Fibroblast of pulmonary artery (primary cell): ENCODE measurements at regions not wholly inside any gene's neighbourhood (a gene's known extent, or its start where the extent isn't known, plus 50 kb on each side); places are given as distances from the start of the nearest gene placed in this dataset.

Experiments used
- DNase-seq: peaks from one replicate; pipeline ENCODE4 v3.0.0-alpha.2; 2010; ENCODE audit warnings: low read depth
- H3K4me3 ChIP-seq: replicated peaks from 2 replicates; pipeline ENCODE4 v1.5.1; 2011; ENCODE audit warnings: low read depth, mild to moderate bottlenecking, control low read depth, low read length, moderate library complexity
- CTCF ChIP-seq: IDR thresholded peaks from 2 replicates; pipeline ENCODE4 v1.5.1; 2011; ENCODE audit warnings: mild to moderate bottlenecking, control low read depth, low read length, inconsistent platforms; ENCODE audit errors: missing control alignments

- no peak overlapping the region for H3K4me3 ChIP-seq
- TF ChIP-seq CTCF, result no peak
- no peak for DNase-seq
Measured at GRCh38 chr2:23107327-23107941, 277.5 kb upstream of the KLHL29 start.

GRCh38 chr2:23111263-23111662 lies 273.7 kb upstream of the KLHL29 start:
- no peak overlapping the region for H3K4me3 ChIP-seq
- no peak for TF ChIP-seq CTCF
- DNase-seq, result no peak

DNA sequence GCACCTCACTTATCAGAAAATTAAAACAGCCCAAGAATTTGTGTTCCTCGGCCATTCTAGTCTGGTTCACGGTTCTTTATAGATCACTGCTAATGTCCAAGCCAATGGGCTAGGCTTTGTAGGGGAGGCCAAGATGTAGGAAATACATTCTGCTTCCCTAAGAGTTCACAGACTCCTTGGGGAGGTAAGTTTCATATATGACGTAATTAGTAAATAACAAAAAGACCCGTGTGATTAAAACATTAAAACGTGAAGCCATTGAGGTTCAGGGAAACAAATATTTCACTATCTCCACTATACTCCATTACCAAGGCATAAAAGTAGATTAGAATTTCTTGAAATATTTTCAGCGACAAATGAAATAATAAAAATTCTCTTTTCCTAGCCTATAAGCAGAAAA lies 272.5 kb upstream of the KLHL29 start:
- TF ChIP-seq CTCF, result no peak
- no peak overlapping the region for H3K4me3 ChIP-seq
- no peak for DNase-seq

GRCh38 chr2:23114299-23114698 lies 270.7 kb upstream of the KLHL29 start:
- no peak for DNase-seq
- no peak for TF ChIP-seq CTCF

GRCh38 chr2:23118313-23118712 lies 266.7 kb upstream of the KLHL29 start:
- no peak for TF ChIP-seq CTCF
- no peak for DNase-seq
- H3K4me3 ChIP-seq, result no peak overlapping the region

More at GRCh38 chr2:23114299-23114698, 270.7 kb upstream of the KLHL29 start:
- H3K4me3 ChIP-seq, result no peak overlapping the region

DNA sequence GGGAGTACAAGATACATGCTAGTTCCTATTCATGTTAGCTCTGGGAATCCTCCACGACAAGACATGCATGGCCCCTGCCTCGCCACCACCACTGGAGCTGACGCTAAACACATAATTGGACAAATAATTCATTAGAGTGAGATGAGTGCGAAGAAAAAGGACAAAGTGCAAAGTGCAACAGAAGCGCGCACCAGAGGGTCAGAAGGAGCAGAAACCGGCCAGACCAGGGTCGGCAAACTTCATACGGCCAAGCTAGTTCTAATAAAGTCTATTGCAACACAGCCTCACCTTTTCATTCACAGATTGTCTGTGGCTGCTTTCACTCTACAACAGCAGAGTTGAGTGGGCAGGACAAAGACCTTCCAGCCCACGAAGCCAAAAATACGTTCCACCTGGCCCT lies 266.1 kb upstream of the KLHL29 start:
- no peak overlapping the region for H3K4me3 ChIP-seq
- no peak for TF ChIP-seq CTCF
- no peak for DNase-seq

DNA sequence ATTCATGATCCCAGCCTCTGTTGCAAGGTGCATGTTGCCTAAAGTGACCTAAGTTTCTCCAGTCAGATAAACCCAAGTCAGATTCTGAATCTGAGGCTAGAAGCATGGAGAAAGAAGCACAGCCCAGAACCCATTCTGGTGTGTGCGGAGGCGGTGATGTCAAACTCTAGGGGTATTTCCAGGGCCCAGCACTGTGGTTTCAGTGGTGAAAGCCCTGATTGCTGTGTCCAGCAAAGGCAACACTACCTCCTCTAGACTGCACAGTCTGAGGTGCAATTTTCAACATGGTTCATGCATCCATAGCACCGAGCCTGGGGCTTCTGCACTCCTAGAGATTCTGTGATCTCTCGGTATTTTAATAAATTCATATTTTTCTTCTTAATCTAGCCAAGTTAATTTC lies 264.8 kb upstream of the KLHL29 start:
- H3K4me3 ChIP-seq, result no peak overlapping the region
- DNase-seq, result no peak
- TF ChIP-seq CTCF, result no peak
